Testis (tissue), 2 donors: ENCODE measurements at regions not wholly inside any gene's neighbourhood (a gene's known extent, or its start where the extent isn't known, plus 50 kb on each side); places are given as distances from the start of the nearest gene placed in this dataset.

Source experiments
- DNase-seq: peaks from one replicate; pipeline ENCODE4 v3.0.0-alpha.2; 2019
- H3K27ac ChIP-seq, 2 donors: fragments of 200-600 bp; sonication (generic); one replicate each; pipeline ENCODE4 v1.5.1; 2019
- H3K27me3 ChIP-seq: fragments of 200-600 bp; sonication (generic); one replicate; pipeline ENCODE4 v1.5.1; 2019
- H3K36me3 ChIP-seq: fragments of 200-600 bp; sonication (generic); one replicate; pipeline ENCODE4 v1.5.1; 2017; ENCODE audit warnings: low read depth; ENCODE audit errors: missing control alignments
- H3K4me1 ChIP-seq: fragments of 200-600 bp; sonication (generic); one replicate; pipeline ENCODE4 v1.5.1; 2019
- H3K4me3 ChIP-seq, 2 donors: fragments of 200-600 bp; sonication (generic); one replicate each; pipeline ENCODE4 v1.5.1; 2017 to 2019
- H3K9me3 ChIP-seq: fragments of 200-600 bp; sonication (generic); one replicate; pipeline ENCODE4 v1.5.1; 2017
- CTCF ChIP-seq, 3 experiments: fragments of 450-650 bp in 2 of 3; fragments of 200-600 bp in 1 of 3; sonication (generic) in 1 of 3; IDR thresholded peaks; one replicate each; pipeline ENCODE4 v1.5.1; 2016 to 2019; ENCODE audit warnings: antibody characterized with exemption in 3 of 3, mild to moderate bottlenecking in 2 of 3, moderate library complexity in 1 of 3
- POLR2A ChIP-seq: fragments of 450-650 bp; IDR thresholded peaks from one replicate; pipeline ENCODE4 v1.6.1; 2017; ENCODE audit warnings: antibody characterized with exemption, mild to moderate bottlenecking, moderate library complexity
- WGBS, 2 donors: methylation state at CpG; one replicate each; pipeline ENCODE4 v1.1.5; 2018; 5-methylcytosine and 5-hydroxymethylcytosine counted together
- intact Hi-C: fragments of 100-400 bp; cut with DNase I; formaldehyde crosslinking; loops from one replicate; pipeline ENCODE4 v1.15.1; 2023; ENCODE audit warnings: low total_unique reads

GRCh38 chr11:98659431-98659830, 361.3 kb upstream of the CNTN5 start:
- no peaks in the 10 kb centered on the region for H3K27me3 ChIP-seq
- TF ChIP-seq POLR2A, result no peak
- no peak for TF ChIP-seq CTCF (IDR thresholded peaks at IDR 0.05)
- no peak overlapping the region for H3K27ac ChIP-seq
- H3K4me3 ChIP-seq, result no peak overlapping the region
- DNase-seq, result no peak
- intact Hi-C loops, result no loop called here
- 69 to 83% methylated on average over 4 of the region's 4 CpGs for WGBS, 2 donors
- no peaks in the 10 kb centered on the region for H3K9me3 ChIP-seq
- H3K4me1 ChIP-seq, result no peaks in the 10 kb centered on the region
- H3K36me3 ChIP-seq, result no peaks in the 10 kb centered on the region

GRCh38 chr11:98674390-98674789, 346.4 kb upstream of the CNTN5 start:
- no peak for DNase-seq
- Histone ChIP-seq H3K9me3 (no peaks in the 10 kb centered on the region), H3K4me3 (no peak overlapping the region), H3K4me1 (no peaks in the 10 kb centered on the region), H3K27me3 (no peaks in the 10 kb centered on the region), H3K36me3 (no peaks in the 10 kb centered on the region), H3K27ac (no peak overlapping the region)
- WGBS, 2 donors, result 90% methylated on average over 2 of the region's 2 CpGs
- TF ChIP-seq CTCF (IDR thresholded peaks at IDR 0.05), result no peak
- no peak for TF ChIP-seq POLR2A
- intact Hi-C loops, result no loop called here

- TF ChIP-seq POLR2A (no peak), CTCF (IDR thresholded peaks at IDR 0.05) (no peak)
- no peaks in the 10 kb centered on the region for H3K4me1 ChIP-seq
- intact Hi-C loops, result no loop called here
- no peaks in the 10 kb centered on the region for H3K27me3 ChIP-seq
- H3K27ac ChIP-seq, result no peak overlapping the region
- H3K36me3 ChIP-seq, result no peaks in the 10 kb centered on the region
- 62 to 83% methylated on average over 1 of the region's 1 CpG for WGBS, 2 donors
- no peak for DNase-seq
- H3K9me3 ChIP-seq, result no peaks in the 10 kb centered on the region
- H3K4me3 ChIP-seq, result no peak overlapping the region
These were observed 341.1 kb upstream of the CNTN5 start for GRCh38 chr11:98679673-98680072.

GRCh38 chr11:98701541-98701940, 319.2 kb upstream of the CNTN5 start:
- DNase-seq, result peak; percentile 26
- Histone ChIP-seq H3K27me3 (no peaks in the 10 kb centered on the region), H3K4me1 (no peaks in the 10 kb centered on the region), H3K27ac (peak overlapping the region in 1 of 2 donors; percentile 3), H3K36me3 (no peaks in the 10 kb centered on the region), H3K9me3 (no peaks in the 10 kb centered on the region), H3K4me3 (no peak overlapping the region)
- TF ChIP-seq POLR2A (no peak), CTCF (IDR thresholded peaks at IDR 0.05) (no peak)
- WGBS, 2 donors, result 19 to 56% methylated on average over 1 of the region's 1 CpG
- intact Hi-C loops, result no loop called here

- Histone ChIP-seq H3K27ac (no peak overlapping the region), H3K36me3 (no peaks in the 10 kb centered on the region), H3K27me3 (no peaks in the 10 kb centered on the region), H3K4me3 (no peak overlapping the region), H3K4me1 (no peaks in the 10 kb centered on the region), H3K9me3 (no peaks in the 10 kb centered on the region)
- 63 to 67% methylated on average over 4 of the region's 4 CpGs for WGBS, 2 donors
- no peak for DNase-seq
- intact Hi-C loops, result no loop called here
- TF ChIP-seq POLR2A (no peak), CTCF (IDR thresholded peaks at IDR 0.05) (no peak)
These were observed 316.8 kb upstream of the CNTN5 start for GRCh38 chr11:98703779-98704556.
